HG02973 (cell line): ENCODE measurements at regions not wholly inside any gene's neighbourhood (a gene's known extent, or its start where the extent isn't known, plus 50 kb on each side); places are given as distances from the start of the nearest gene placed in this dataset.

Experiments
- ATAC-seq: cut with Tn5 transposase; IDR thresholded peaks from one replicate; pipeline ENCODE4 v1.9.1; 2021; ENCODE audit warnings: moderate library complexity; ENCODE audit not compliant: unreplicated experiment

DNA sequence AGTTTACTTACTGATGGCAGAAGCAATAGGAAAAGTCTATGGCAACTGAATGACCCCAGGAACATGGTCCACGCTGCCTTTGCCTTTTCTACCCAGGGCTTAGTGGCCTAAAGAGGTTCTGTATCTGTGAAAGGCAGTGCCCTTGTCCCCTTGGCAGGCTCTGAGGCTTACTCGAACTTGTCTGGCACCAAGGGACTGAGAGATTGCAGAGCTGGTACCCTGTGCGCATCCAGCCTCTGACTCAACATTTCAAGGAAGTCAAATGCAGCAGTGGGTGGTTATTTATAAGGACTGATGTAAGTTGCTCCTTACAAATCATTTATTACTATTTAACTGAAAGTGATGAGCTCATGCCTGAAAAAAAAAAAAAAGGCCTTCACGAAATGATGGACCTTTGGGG, 299.9 kb upstream of the MYOCD start:
- no peak for ATAC-seq

GRCh38 chr17:12369065-12369464, 296.6 kb upstream of the MYOCD start:
- ATAC-seq: no peak

DNA sequence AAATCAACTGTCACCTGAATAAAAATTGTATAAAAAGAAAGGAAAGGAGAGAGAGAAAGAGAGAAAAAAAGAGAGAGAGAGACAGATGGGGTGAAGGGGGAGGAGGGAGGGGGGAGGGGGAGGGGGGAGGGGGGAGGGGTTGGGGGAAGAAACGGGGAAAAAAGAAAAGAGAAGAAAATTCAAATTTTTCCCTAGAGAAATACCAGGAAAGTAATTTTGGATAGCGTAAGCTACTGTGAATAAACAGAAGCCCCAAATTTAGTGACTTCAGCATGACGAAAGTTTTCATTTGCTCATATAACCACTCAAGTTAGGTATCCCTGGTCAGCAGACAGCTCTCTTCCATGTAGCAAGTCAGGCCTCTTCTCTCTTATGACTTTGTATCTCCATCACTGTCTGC, 289.4 kb upstream of the MYOCD start:
- ATAC-seq: no peak

GRCh38 chr17:12386225-12386624, 279.5 kb upstream of the MYOCD start:
- no peak for ATAC-seq

GRCh38 chr17:12388226-12388625, 277.5 kb upstream of the MYOCD start:
- no peak for ATAC-seq

- ATAC-seq: no peak
These were observed 276.3 kb upstream of the MYOCD start for GRCh38 chr17:12389421-12389820.

- no peak for ATAC-seq
These were observed 275.1 kb upstream of the MYOCD start for GRCh38 chr17:12390631-12391030.

DNA sequence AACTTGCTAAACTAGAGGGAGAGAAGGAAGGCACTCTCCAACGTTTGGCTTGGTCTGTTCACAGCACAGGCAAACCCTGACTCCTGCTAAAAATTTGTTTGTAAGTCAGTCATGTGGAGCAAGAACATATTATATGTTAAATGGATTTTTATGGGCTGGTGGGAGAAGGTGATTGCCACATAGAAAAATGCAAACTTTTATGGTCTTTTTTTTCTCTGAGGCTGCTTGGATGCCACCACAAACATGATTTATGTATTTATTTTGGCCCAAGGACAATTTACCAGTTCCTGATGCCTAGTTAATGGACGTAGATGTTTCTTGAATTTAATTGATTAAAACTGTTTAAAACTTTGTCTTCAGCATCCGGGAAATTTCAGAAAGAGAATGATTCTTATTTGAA, 274.2 kb upstream of the MYOCD start:
- ATAC-seq: no peak

GRCh38 chr17:12395733-12396354, 269.8 kb upstream of the MYOCD start:
- no peak for ATAC-seq

DNA sequence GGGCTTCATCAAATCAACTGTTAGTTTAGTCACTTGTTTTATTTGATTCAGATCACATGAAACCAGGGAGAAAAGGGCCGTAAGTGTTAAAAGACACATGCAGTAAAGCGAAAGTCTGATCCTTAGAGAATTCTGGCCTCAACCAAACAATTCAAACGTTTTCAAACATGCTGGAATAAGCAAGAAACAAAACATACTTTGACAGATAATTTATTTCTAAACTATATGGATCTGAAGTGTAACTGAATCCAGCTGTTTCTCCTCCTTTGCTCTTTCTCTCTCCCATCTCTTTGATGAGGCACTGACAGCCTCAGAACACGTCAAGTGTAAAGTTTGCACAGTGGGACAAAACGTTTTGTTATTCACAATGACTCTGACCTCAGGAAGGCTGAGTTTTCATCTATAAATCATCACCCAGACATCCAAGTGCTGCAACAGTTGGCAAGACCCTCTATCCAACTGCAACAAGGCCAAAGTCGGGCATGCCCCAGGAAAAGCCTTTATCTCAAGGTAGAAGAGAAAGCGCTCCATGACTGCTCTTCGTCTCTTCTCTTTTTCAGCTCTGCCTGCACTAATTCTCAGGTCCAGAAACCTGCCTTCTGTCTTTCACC, 267.1 kb upstream of the MYOCD start:
- no peak for ATAC-seq

GRCh38 chr17:12402963-12403622, 262.6 kb upstream of the MYOCD start:
- no peak for ATAC-seq

DNA sequence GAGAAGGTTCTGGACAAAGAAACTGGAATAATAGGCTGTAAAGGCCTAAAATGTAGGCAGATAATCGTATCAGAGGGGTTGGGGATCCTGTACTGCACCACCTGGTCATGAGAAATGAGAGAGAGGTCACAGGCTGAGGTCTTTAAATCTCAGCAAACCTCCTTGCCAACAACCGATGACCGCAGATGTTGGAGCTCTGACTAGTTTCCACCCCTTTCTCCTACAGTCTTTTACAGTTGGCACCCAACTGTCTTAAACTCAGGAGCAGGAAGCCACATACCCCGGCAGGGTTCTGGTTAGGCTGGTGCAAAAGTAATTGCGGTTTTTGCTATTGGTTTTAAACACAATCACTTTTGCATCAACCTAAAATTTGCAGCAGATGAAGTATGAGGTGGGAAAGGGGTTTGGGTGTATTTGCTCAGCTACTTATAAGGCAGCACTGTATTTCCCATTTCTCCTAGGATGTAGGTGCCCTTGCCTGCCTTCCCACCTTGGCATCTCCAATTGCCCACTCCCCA, 261.8 kb upstream of the MYOCD start:
- ATAC-seq: no peak

DNA sequence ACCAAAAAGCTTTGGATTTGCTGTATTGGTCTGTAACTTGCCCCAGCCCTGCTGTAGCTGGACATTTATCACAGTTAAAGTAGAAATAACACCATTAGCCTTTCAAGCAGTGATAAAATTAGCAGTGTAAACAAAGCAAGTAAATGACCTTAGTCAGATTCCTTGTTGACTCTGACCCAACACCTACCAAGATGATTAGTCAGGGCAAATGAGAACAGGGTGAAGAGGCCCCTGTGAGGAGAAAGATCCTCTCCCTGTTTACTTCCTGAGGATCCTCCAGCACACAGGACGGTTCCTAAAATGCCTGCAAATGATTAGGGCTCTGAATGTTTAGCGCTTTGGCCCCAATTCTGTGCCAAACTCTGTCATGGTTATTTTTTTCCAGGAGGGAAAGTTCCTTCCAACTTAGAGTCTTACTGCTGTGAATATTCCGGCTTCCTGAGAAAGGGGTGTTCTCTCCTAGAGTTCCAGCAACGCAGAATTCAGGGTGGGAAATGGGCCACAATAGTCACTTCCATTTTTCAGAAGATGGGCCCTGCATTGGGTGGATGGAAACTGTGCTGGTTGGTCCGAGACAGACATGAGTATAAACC, 259.0 kb upstream of the MYOCD start:
- ATAC-seq: no peak

- ATAC-seq: no peak
These were observed 258.0 kb upstream of the MYOCD start for GRCh38 chr17:12407495-12408252.

DNA sequence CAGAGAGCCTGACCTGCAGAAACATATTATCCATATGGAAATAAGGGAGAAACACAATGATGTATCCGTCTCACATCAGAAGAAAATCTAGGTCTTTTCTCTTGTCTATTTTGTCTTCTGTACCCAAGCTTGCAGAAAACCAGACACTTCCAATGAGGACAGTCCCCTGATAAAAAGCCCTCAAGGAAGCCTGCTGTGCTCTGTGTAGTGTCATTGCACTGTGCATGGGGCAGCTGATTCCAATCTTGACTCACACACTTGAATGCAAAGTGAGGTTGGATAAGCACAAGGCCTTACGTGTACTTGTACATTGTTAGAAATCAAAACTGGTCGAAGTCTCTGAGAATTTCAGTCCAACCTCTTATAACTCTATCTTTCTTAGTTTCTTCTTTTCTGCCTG, 256.6 kb upstream of the MYOCD start:
- ATAC-seq: no peak

DNA sequence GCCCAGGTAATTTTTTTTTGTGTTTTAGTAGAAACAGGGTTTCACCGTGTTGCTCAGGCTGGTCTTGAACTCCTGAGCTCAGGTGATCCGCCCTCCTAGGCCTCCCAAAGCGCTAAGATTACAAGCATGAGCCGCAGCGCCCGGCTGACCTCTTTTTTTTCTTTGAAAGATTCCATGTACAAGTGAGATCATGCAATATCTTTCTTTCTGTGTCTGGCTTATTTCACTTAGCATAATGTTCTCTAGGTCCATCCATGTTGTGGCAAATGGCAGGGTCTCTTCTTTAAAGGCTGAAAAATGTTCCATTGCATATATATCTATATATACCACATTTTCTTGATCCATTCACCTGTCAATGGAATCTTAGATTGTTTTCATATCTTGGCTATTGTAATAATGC, 255.0 kb upstream of the MYOCD start:
- ATAC-seq: no peak

- no peak for ATAC-seq
These were observed 250.7 kb upstream of the MYOCD start for GRCh38 chr17:12415031-12415430.

- no peak for ATAC-seq
These were observed 244.6 kb upstream of the MYOCD start for GRCh38 chr17:12421077-12421476.

- ATAC-seq: no peak
These were observed 243.9 kb upstream of the MYOCD start for GRCh38 chr17:12421646-12422306.

GRCh38 chr17:12422651-12423050, 243.0 kb upstream of the MYOCD start:
- no peak for ATAC-seq

- ATAC-seq: no peak
These were observed 242.4 kb upstream of the MYOCD start for GRCh38 chr17:12423337-12423736.
